IPS-20b (cell line): ENCODE measurements at regions not wholly inside any gene's neighbourhood (a gene's known extent, or its start where the extent isn't known, plus 50 kb on each side); places are given as distances from the start of the nearest gene placed in this dataset.
"Not testable (repeated sequence)": the region's sequence is repeated elsewhere in the genome, so short reads cannot be mapped to it uniquely, and the experiment has no call there.

Experiments used
- H3K27ac ChIP-seq: one replicate; pipeline ENCODE4 v1.5.1; 2013; ENCODE audit warnings: low read length
- H3K27me3 ChIP-seq: 2 replicates; pipeline ENCODE4 v1.6.1; 2013; ENCODE audit warnings: mild to moderate bottlenecking, low read length, inconsistent platforms; ENCODE audit not compliant: insufficient read depth
- H3K36me3 ChIP-seq: 2 replicates; pipeline ENCODE4 v1.6.1; 2013; ENCODE audit warnings: low read depth, mild to moderate bottlenecking, inconsistent platforms, low read length, moderate library complexity; ENCODE audit not compliant: insufficient read depth
- H3K4me1 ChIP-seq: 2 replicates; pipeline ENCODE4 v1.6.1; 2013; ENCODE audit warnings: mild to moderate bottlenecking, control low read depth, inconsistent platforms, low read length, moderate library complexity; ENCODE audit not compliant: insufficient read depth
- H3K4me3 ChIP-seq: 2 replicates; pipeline ENCODE4 v1.5.1; 2013; ENCODE audit warnings: mild to moderate bottlenecking, low read length, inconsistent platforms
- H3K9ac ChIP-seq: 2 replicates; pipeline ENCODE4 v1.6.1; 2013; ENCODE audit warnings: low read depth, mild to moderate bottlenecking, inconsistent platforms, low read length, moderate library complexity
- H3K9me3 ChIP-seq: 2 replicates; pipeline ENCODE4 v1.6.1; 2013; ENCODE audit warnings: mild to moderate bottlenecking, low read depth, low read length, inconsistent platforms; ENCODE audit not compliant: insufficient read depth

DNA sequence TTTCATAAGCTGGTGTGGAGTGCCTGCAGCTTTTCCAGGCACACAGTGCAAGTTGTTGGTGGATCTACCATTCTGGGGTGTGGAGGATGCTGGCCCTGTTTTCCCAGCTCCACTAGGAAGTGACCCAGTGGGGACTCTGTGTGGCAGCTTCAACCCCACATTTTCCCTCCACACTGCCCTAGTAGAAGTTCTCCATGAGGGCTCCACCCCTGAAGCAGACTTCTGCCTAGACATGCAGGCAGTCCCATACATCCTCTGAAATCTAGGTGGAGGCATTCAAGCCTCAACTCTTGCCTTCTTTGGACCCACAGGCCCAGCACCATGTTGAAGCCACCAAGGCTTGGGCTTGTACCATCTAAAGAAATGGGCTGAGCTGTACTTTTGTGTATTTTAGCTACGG is 206.2 kb upstream of the GRM7 start:
- H3K9me3 ChIP-seq, result peaks cover 14% of the 10 kb centered on the region
- H3K27ac ChIP-seq, result no peak overlapping the region
- no peaks in the 10 kb centered on the region for H3K4me1 ChIP-seq
- no peaks in the 10 kb centered on the region for H3K36me3 ChIP-seq
- no peak overlapping the region for H3K9ac ChIP-seq
- H3K4me3 ChIP-seq, result no peak overlapping the region
- no peaks in the 10 kb centered on the region for H3K27me3 ChIP-seq

DNA sequence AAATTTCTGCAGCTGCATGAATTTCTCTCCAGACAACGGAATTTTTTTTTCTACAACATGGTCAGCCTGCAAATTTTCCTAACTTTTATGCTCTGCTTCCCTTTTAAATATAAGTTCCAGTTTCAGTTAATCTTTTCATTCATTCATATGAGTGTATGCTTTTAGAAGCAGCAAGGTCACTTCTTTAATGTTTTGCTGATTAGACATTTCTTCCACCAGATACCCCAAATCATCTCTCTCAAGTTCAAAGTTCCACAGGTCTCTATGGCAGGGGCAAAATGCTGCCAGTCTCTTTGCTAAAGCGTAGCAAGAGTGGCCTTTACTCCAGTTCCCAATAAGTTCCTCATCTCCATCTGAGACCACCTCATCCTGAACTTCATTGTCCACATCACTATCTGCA is 205.6 kb upstream of the GRM7 start:
- Histone ChIP-seq H3K27ac (no peak overlapping the region), H3K9me3 (peaks cover 14% of the 10 kb centered on the region), H3K27me3 (no peaks in the 10 kb centered on the region), H3K4me3 (no peak overlapping the region), H3K9ac (no peak overlapping the region), H3K4me1 (no peaks in the 10 kb centered on the region), H3K36me3 (no peaks in the 10 kb centered on the region)

DNA sequence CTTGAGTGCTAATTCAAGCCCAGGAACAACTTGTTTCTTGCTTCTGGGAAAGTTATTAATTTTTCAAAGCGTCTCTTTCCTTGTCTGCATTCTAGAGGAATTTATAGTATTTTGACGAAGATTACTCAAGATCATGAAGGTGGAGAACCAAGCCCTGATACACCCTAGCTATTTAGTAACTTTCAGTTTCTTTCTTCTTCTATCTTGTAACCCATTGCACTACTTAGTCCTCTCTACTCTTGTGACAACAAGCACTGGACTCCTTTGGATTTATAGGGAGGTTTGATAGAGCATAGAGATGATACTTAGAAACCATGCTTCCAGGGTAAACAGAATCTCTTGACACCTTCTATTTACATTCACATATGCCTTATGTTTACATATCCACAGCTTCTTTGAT is 203.3 kb upstream of the GRM7 start:
- Histone ChIP-seq H3K27me3 (no peaks in the 10 kb centered on the region), H3K4me3 (no peak overlapping the region), H3K9me3 (peaks cover 14% of the 10 kb centered on the region), H3K36me3 (no peaks in the 10 kb centered on the region), H3K27ac (no peak overlapping the region), H3K4me1 (no peaks in the 10 kb centered on the region), H3K9ac (no peak overlapping the region)

DNA sequence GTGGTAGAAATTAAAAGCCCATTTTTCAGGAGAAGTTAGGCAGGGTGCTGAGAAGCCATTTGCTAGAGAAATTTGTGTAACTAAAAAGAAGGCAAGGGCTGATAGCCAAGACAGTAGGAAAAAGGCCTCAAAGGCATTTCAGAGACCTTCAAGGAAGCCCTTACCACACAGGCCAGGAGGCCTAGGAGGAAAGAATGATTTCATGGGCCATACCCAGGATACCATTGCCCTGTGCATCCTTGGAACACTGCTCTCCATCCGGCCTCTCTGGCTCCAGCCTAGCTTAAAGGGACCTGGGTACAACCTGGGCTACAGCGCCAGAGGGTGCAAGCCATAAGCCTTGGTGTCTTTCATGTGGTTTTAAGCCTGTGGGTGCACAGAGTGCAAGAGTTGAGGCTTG is 193.6 kb upstream of the GRM7 start:
- no peaks in the 10 kb centered on the region for H3K27me3 ChIP-seq
- H3K36me3 ChIP-seq, result no peaks in the 10 kb centered on the region
- H3K9me3 ChIP-seq, result peaks cover 18% of the 10 kb centered on the region
- no peak overlapping the region for H3K27ac ChIP-seq
- no peak overlapping the region for H3K4me3 ChIP-seq
- no peaks in the 10 kb centered on the region for H3K4me1 ChIP-seq
- no peak overlapping the region for H3K9ac ChIP-seq

DNA sequence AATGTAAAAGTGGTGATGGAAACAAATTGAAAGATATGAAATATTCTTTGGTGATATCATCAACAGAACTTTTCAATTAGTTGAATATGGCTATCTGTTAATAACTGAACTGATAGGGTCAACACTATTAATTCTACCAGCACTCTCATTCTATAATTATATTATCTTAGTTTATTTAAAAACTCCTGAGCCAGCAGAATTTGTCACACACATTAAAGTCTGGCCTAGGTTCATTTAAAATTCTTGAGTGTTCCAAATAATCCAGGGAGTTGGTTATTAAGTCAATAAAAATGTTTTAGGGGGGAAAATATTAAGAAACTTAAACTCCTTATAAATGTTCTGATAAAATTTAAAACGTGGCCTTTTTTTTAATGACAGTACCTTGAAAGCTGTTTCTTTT is 189.6 kb upstream of the GRM7 start:
- Histone ChIP-seq H3K27ac (no peak overlapping the region), H3K27me3 (no peaks in the 10 kb centered on the region), H3K4me3 (no peak overlapping the region), H3K9me3 (peaks cover 17% of the 10 kb centered on the region), H3K9ac (no peak overlapping the region), H3K4me1 (no peaks in the 10 kb centered on the region), H3K36me3 (no peaks in the 10 kb centered on the region)

DNA sequence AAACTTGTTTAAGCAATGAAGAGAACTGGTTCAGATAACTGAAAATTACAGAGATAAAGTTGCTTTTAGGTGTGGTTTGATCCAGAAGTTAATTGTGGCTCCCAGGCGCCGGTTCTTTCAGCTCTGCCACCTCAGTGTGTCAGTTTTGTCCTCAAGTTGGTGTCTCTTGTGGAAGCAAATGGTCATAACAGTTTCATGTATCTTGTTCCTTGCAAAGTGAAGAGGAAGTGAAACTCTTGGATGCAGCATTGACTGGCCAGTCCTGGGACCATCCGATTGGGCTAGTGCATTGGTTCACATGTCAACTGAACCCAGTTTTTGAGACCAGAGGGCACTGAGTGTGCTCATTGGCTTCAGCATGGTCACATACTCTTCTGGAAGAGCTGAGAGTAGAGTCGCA is 181.4 kb upstream of the GRM7 start:
- H3K9ac ChIP-seq, result no peak overlapping the region
- no peak overlapping the region for H3K27ac ChIP-seq
- H3K4me3 ChIP-seq, result no peak overlapping the region
- no peaks in the 10 kb centered on the region for H3K9me3 ChIP-seq
- H3K4me1 ChIP-seq, result no peaks in the 10 kb centered on the region
- H3K27me3 ChIP-seq, result no peaks in the 10 kb centered on the region
- no peaks in the 10 kb centered on the region for H3K36me3 ChIP-seq

DNA sequence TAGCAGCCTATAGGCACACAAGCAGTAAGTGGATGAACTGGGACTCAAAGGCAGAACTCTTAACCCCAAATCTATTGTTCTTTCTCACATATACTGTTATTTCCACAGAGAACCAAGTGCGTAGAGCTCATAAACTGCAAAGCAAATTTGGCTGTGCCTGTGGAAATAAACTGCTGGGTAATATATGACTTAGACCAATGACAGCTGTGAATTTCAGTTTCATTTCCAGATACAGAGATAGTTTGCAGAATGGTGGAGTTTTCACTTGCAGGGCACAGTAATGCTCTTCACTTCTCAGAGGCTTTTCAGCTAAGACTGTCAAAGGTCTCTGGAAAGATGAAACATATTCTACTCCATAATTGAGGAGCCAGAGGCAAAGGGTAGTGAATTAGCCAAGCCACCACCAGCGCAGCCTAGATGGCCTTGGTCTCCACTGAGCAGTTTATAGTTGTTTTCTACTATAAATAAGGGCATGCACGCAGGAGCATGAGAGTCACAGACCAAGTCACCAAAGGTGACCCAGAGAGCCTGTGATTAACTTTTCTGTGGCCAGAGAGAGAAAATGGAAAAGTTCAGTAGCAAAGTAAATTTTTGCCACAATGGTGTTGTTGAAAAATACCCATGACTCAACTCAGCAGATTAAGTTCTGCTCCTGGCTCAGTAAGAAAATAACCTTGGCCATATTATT is 180.7 kb upstream of the GRM7 start:
- no peaks in the 10 kb centered on the region for H3K4me1 ChIP-seq
- H3K9me3 ChIP-seq, result no peaks in the 10 kb centered on the region
- H3K4me3 ChIP-seq, result no peak overlapping the region
- H3K36me3 ChIP-seq, result no peaks in the 10 kb centered on the region
- no peak overlapping the region for H3K27ac ChIP-seq
- no peaks in the 10 kb centered on the region for H3K27me3 ChIP-seq
- H3K9ac ChIP-seq, result no peak overlapping the region

DNA sequence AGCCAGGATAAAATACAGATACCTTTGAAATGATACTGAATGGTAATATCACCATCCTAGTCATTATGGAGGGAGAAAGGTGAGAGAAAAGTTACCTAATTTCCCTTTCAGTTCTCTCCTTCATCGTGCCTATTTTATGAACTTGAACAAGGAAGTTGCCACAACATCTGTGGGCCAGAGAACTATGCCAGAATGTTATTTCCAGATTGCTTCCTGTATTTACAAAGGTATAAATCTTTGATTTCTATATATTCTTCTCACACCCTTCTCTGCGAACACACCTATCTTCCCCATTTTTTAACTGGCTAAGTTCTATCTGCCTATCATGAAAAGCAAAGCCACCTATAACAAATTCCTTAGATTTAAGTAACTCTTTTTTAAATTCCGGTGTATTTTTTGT is 163.6 kb upstream of the GRM7 start:
- Histone ChIP-seq H3K9me3 (no peaks in the 10 kb centered on the region), H3K36me3 (no peaks in the 10 kb centered on the region), H3K27me3 (no peaks in the 10 kb centered on the region), H3K4me1 (no peaks in the 10 kb centered on the region), H3K27ac (no peak overlapping the region), H3K9ac (no peak overlapping the region), H3K4me3 (no peak overlapping the region)

DNA sequence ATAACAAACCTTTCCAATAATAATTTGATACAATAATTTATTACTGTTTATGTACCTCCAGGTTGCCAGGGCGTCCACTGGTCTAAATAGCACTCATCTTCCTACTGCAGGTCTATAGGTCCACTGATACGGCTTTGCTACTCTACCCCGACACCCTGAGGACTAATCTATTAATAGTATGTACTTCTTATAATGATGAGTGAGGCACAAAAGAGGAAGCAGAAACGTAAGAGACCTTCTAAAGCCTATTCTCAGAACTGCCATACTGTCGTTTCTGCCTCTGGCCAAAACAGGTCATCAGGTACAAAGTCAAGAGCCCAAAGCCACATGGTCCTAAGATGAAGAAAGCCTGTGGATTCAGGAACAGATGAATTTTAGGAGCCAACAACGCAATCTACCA is 163.2 kb upstream of the GRM7 start:
- no peaks in the 10 kb centered on the region for H3K36me3 ChIP-seq
- H3K9me3 ChIP-seq, result no peaks in the 10 kb centered on the region
- no peak overlapping the region for H3K9ac ChIP-seq
- H3K4me3 ChIP-seq, result no peak overlapping the region
- no peaks in the 10 kb centered on the region for H3K27me3 ChIP-seq
- H3K4me1 ChIP-seq, result no peaks in the 10 kb centered on the region
- H3K27ac ChIP-seq, result no peak overlapping the region

DNA sequence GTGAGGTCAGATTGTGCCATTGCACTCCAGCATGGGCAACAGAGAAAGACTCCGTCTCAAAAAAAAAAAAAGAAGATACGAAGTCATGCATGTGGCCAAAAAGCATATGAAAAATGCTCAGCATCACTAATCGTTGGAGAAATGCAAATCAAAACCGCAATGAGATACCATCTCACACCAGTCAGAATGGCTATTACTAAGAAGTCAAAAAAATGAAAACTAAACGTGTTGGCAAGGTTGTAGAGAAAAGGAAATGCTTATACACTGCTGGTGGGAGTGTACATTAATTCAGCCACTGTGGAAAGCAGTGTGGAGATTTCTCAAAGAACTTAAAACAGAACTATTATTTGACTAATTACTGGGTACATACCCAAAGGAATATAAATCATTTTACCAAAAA is 156.1 kb upstream of the GRM7 start:
- H3K36me3 ChIP-seq, H3K27ac ChIP-seq, H3K9me3 ChIP-seq, H3K9ac ChIP-seq, H3K4me1 ChIP-seq, H3K27me3 ChIP-seq, H3K4me3 ChIP-seq: not testable (repeated sequence)

DNA sequence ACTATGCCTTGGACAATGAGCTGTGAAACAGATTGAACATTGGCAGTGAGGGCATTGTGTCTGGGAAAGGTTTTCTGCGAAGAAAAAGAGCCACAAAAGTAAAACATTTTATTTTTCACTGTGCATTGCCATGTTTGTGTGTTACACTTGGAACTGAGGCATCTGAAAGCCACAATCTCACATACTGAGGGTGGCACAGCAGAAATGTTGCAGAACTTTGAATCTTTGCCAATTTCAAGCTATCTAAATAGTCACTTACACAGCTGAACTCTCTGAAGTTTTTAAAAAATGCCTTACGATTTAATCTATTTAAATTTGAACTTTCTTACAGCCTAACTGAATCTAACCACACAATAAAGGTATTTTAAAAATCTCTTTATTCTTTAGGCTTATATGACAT is 154.1 kb upstream of the GRM7 start:
- Histone ChIP-seq H3K4me1 (no peaks in the 10 kb centered on the region), H3K9ac (no peak overlapping the region), H3K4me3 (no peak overlapping the region), H3K27me3 (no peaks in the 10 kb centered on the region), H3K36me3 (no peaks in the 10 kb centered on the region), H3K27ac (no peak overlapping the region), H3K9me3 (no peaks in the 10 kb centered on the region)

DNA sequence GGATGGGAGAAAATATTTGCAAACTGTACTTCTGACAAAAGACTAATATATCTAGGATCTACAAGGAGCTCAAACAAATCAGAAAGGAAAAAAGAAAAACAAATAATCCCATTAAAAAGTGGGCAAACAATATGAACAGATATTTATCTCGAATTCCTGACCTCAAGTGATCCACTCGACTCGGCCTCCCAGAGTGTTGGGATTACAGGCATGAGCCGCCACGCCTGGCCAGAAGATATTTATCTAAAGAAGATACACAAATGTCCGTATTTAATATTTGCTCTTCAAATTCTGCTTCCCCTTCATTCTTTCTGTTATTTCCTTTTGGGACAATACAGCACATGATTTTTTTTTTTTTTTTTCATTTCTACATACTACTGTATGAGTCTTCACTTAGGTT is 151.7 kb upstream of the GRM7 start:
- H3K36me3 ChIP-seq, result no peaks in the 10 kb centered on the region
- no peak overlapping the region for H3K4me3 ChIP-seq
- H3K9me3 ChIP-seq, result no peaks in the 10 kb centered on the region
- no peak overlapping the region for H3K27ac ChIP-seq
- no peaks in the 10 kb centered on the region for H3K4me1 ChIP-seq
- no peaks in the 10 kb centered on the region for H3K27me3 ChIP-seq
- H3K9ac ChIP-seq, result no peak overlapping the region
